Endodermal cell (in vitro differentiated cells): ENCODE measurements at regions not wholly inside any gene's neighbourhood (a gene's known extent, or its start where the extent isn't known, plus 50 kb on each side); places are given as distances from the start of the nearest gene placed in this dataset.
A peak's percentile ranks its signal among the peaks of the same experiment; 100 is the strongest.

Experiments
- DNase-seq: peaks from one replicate; pipeline ENCODE4 v3.0.0-alpha.2; 2017
- H3K27ac ChIP-seq: 2 replicates; pipeline ENCODE4 v1.5.1; 2013; ENCODE audit warnings: mild to moderate bottlenecking, low read depth, low read length, moderate library complexity
- H3K27me3 ChIP-seq: 2 replicates; pipeline ENCODE4 v1.6.1; 2013; ENCODE audit warnings: mild to moderate bottlenecking, low read length, moderate library complexity; ENCODE audit not compliant: insufficient read depth, control insufficient read depth, poor library complexity, severe bottlenecking
- H3K36me3 ChIP-seq: 2 replicates; pipeline ENCODE4 v1.7.0; 2013; ENCODE audit warnings: mild to moderate bottlenecking, low read length, moderate library complexity; ENCODE audit not compliant: control insufficient read depth, insufficient read depth
- H3K4me1 ChIP-seq: one replicate; pipeline ENCODE4 v1.7.0; 2013; ENCODE audit warnings: low read length; ENCODE audit not compliant: control insufficient read depth, insufficient read depth
- H3K4me3 ChIP-seq: 2 replicates; pipeline ENCODE4 v1.5.1; 2013; ENCODE audit warnings: mild to moderate bottlenecking, low read length, moderate library complexity
- H3K9ac ChIP-seq: 2 replicates; pipeline ENCODE4 v1.6.1; 2013; ENCODE audit warnings: mild to moderate bottlenecking, low read length, moderate library complexity; ENCODE audit not compliant: poor library complexity, severe bottlenecking; ENCODE audit errors: extremely low read depth
- H3K9me3 ChIP-seq: 2 replicates; pipeline ENCODE4 v1.6.1; 2013; ENCODE audit warnings: mild to moderate bottlenecking, low read length, moderate library complexity; ENCODE audit not compliant: control insufficient read depth
- H3K27ac Mint-ChIP-seq: 2 replicates; pipeline ENCODE4 v1.8.0; 2020; ENCODE audit warnings: mixed read lengths
- H3K27me3 Mint-ChIP-seq: 2 replicates; pipeline ENCODE4 v1.8.0; 2021; ENCODE audit warnings: mild to moderate bottlenecking, mixed read lengths; ENCODE audit not compliant: insufficient read depth
- H3K36me3 Mint-ChIP-seq: 2 replicates; pipeline ENCODE4 v1.8.0; 2020; ENCODE audit warnings: low read depth, mixed read lengths
- H3K4me1 Mint-ChIP-seq: 2 replicates; pipeline ENCODE4 v1.8.0; 2020; ENCODE audit warnings: mixed read lengths
- H3K4me3 Mint-ChIP-seq: 2 replicates; pipeline ENCODE4 v1.8.0; 2020; ENCODE audit warnings: mild to moderate bottlenecking, moderate library complexity, mixed read lengths
- H3K9me3 Mint-ChIP-seq: 2 replicates; pipeline ENCODE4 v1.8.0; 2020; ENCODE audit warnings: mild to moderate bottlenecking, mixed read lengths
- CTCF ChIP-seq: fragments of 200-600 bp; sonication (generic); conservative IDR thresholded peaks from 2 replicates; pipeline ENCODE4 v1.5.0; 2021; ENCODE audit warnings: antibody characterized with exemption, mild to moderate bottlenecking
- WGBS, 2 experiments: methylation state at CpG; one replicate each; pipeline versions ENCODE4 v1.1.5 to v1.1.7; 2013; ENCODE audit warnings: missing lambda C conversion rate in 2 of 2, mixed read lengths in 1 of 2; ENCODE audit not compliant: insufficient coverage in 1 of 2, insufficient read length in 1 of 2; 5-methylcytosine and 5-hydroxymethylcytosine counted together

DNA sequence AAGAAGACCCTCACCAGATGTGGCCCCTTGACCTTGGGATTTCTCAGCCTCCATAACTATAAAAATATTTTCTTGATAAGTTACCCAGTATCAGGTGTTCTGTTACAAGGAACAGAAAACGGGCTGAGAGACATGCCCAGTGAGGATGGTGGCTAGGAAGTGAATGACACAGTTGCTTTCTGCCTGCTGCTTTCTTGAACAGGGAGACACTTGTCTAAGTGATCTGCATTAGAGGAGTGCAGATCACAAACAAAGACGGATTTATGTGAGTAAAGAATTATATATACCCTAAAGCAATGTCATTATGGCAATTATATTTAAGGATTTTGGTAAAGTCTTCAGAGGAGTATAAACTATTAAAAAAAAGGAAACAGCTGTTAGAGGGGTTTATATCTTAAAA, 169.2 kb upstream of the AHR start:
- H3K27ac Mint-ChIP-seq = no peak overlapping the region
- Histone ChIP-seq H3K36me3 (no peaks in the 10 kb centered on the region), H3K4me3 (no peak overlapping the region), H3K27ac (no peak overlapping the region), H3K9me3 (peaks cover 4% of the 10 kb centered on the region), H3K27me3 (peaks cover 13% of the 10 kb centered on the region), H3K4me1 (no peaks in the 10 kb centered on the region), H3K9ac (no peak overlapping the region)
- no peak for TF ChIP-seq CTCF
- peaks cover 24% of the 10 kb centered on the region for H3K4me1 Mint-ChIP-seq
- no peaks in the 10 kb centered on the region for H3K36me3 Mint-ChIP-seq
- H3K9me3 Mint-ChIP-seq = no peaks in the 10 kb centered on the region
- peaks cover 22% of the 10 kb centered on the region for H3K27me3 Mint-ChIP-seq
- DNase-seq = no peak
- whole genome bisulfite sequencing, 2 experiments = 73 to 75% methylated on average over 1 of the region's 2 CpGs
- no peak overlapping the region for H3K4me3 Mint-ChIP-seq

DNA sequence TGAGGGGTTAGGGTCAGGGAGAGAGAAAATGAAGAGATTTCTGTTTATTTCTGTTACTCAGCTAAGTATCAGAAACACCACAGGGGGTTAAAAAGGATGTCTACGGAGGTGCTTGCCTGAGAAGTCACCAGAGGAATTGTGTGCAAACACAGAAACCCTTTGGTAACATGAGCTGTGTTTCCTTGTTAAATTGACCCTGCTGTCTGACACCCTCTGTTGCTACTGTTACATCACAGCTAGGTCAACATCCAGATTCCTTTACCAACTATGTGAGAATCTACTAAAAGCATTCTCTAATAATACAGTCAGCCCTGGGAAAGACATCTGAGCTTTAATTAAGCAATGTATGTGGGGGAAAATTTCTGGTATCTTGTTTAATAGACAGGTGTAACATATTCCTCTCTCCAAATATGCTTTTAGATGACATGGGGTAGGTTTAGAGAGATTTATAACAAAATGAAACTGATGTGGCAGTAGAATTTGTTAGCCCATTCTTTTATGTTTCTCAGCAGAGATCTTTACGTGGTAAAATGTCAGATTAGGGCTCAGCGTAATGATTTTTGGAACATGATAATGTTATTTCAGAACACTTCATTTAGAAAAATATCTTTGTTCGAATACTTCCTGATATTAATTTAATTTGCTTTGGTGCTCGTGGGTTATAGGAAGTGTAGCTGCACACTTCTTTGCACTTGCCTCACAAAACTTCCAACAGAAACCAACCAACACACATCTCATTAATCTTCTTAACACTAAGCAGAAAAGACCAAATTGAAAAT, 168.0 kb upstream of the AHR start:
- Mint-ChIP-seq H3K36me3 (no peaks in the 10 kb centered on the region), H3K27me3 (peaks cover 34% of the 10 kb centered on the region), H3K27ac (peak overlapping the region; percentile 63), H3K4me3 (no peak overlapping the region), H3K9me3 (no peaks in the 10 kb centered on the region), H3K4me1 (peaks cover 24% of the 10 kb centered on the region)
- Histone ChIP-seq H3K9ac (peak overlapping the region; percentile 40), H3K4me3 (peak overlapping the region; percentile 13), H3K4me1 (no peaks in the 10 kb centered on the region), H3K9me3 (peaks cover 4% of the 10 kb centered on the region), H3K36me3 (no peaks in the 10 kb centered on the region), H3K27ac (no peak overlapping the region), H3K27me3 (peaks cover 22% of the 10 kb centered on the region)
- peak; percentile 60 for DNase-seq
- TF ChIP-seq CTCF = no peak
- WGBS, 2 experiments = 0 to 68% methylated on average over 1 to 4 of the region's 5 CpGs

- Histone ChIP-seq H3K36me3 (no peaks in the 10 kb centered on the region), H3K9me3 (peaks cover 4% of the 10 kb centered on the region), H3K9ac (peak overlapping the region; percentile 40), H3K27ac (no peak overlapping the region), H3K4me1 (no peaks in the 10 kb centered on the region), H3K27me3 (peaks cover 28% of the 10 kb centered on the region), H3K4me3 (peak overlapping the region; percentile 13)
- Mint-ChIP-seq H3K36me3 (no peaks in the 10 kb centered on the region), H3K9me3 (no peaks in the 10 kb centered on the region), H3K4me1 (peaks cover 24% of the 10 kb centered on the region), H3K27ac (peak overlapping the region; percentile 63), H3K4me3 (no peak overlapping the region), H3K27me3 (peaks cover 39% of the 10 kb centered on the region)
- no peak for DNase-seq
- WGBS, 2 experiments = 89 to 94% methylated on average over 2 to 5 of the region's 5 CpGs
- no peak for TF ChIP-seq CTCF
Observed at GRCh38 chr7:17131060-17131345, 167.4 kb upstream of the AHR start.
